A549 (cell line): ENCODE measurements at regions not wholly inside any gene's neighbourhood (a gene's known extent, or its start where the extent isn't known, plus 50 kb on each side); places are given as distances from the start of the nearest gene placed in this dataset.

Experiments used
- ATAC-seq, 2 experiments: fragments of 200-7000 bp in 1 of 2; fragments of >200 bp in 1 of 2; cut with Nextera tagmentation in 1 of 2; cut with Tn5 transposase in 1 of 2; 3 replicates each; pipeline versions ENCODE4 v1.8.0 to v1.9.1; 2018 to 2020; ENCODE audit warnings: mild to moderate bottlenecking in 1 of 2, moderate library complexity in 1 of 2
- CTCF ChIA-PET: fragments of 300-600 bp; sonication (Branson Sonifier 250); formaldehyde crosslinking; extraction: SDS; loops from one replicate; lab custom pipeline; 2021; ENCODE audit warnings: antibody characterized with exemption, inconsistent platforms; lab: Yijun Ruan, JAX
- POLR2A ChIA-PET: fragments of 350-600 bp; formaldehyde crosslinking; extraction: SDS; loops from one replicate; lab custom pipeline; 2021; ENCODE audit warnings: antibody characterized with exemption, inconsistent platforms; lab: Yijun Ruan, JAX
- DNase-seq, 2 experiments: peaks; one replicate each; pipeline versions ENCODE4 v3.0.0 to v3.0.0-alpha.2; 2011 to 2016; ENCODE audit warnings: low read depth in 1 of 2, low spot score in 1 of 2
- FAIRE-seq: peaks from 2 replicates; lab custom pipeline; 2011; peaks lifted over from hg19 to GRCh38; lab: Jason Lieb, UNC
- H3K27ac ChIP-seq, 2 experiments: fragments of >200 bp; sonication (Bioruptor Twin); formaldehyde crosslinking; 3 replicates each; pipeline ENCODE4 v1.5.1; 2016 to 2017
- H3K4me1 ChIP-seq: fragments of >200 bp; sonication (Bioruptor Twin); formaldehyde crosslinking; 3 replicates; pipeline ENCODE4 v1.6.1; 2016
- H3K4me2 ChIP-seq: fragments of >200 bp; sonication (Bioruptor Twin); formaldehyde crosslinking; 3 replicates; pipeline ENCODE4 v1.6.1; 2016
- H3K4me3 ChIP-seq: fragments of >200 bp; sonication (Bioruptor Twin); formaldehyde crosslinking; 3 replicates; pipeline ENCODE4 v1.5.1; 2016
- H3K9me3 ChIP-seq: fragments of >200 bp; sonication (Bioruptor Twin); formaldehyde crosslinking; 3 replicates; pipeline ENCODE4 v1.6.1; 2016
- ATOH8 ChIP-seq: fragments of 250-450 bp; sonication (Bioruptor Pico); IDR thresholded peaks from 2 replicates; pipeline ENCODE4 v1.5.0; 2020; ENCODE audit warnings: low read depth, mild to moderate bottlenecking, moderate library complexity
- CBX2 ChIP-seq: fragments of 200-600 bp; sonication (generic); IDR thresholded peaks from 2 replicates; pipeline ENCODE4 v1.6.1; 2016; ENCODE audit warnings: low read depth, mild to moderate bottlenecking, borderline replicate concordance
- CBX8 ChIP-seq: fragments of 200-600 bp; sonication (generic); IDR thresholded peaks from 2 replicates; pipeline ENCODE4 v1.6.1; 2016
- CHD4 ChIP-seq: fragments of 200-600 bp; sonication (generic); IDR thresholded peaks from 2 replicates; pipeline ENCODE4 v1.6.1; 2016; ENCODE audit warnings: antibody characterized with exemption, mild to moderate bottlenecking, borderline replicate concordance
- E2F6 ChIP-seq: IDR thresholded peaks from 2 replicates; pipeline ENCODE4 v1.6.1; 2012; ENCODE audit warnings: low read depth, borderline replicate concordance
- EHF ChIP-seq: fragments of 250-450 bp; sonication (Bioruptor Pico); IDR thresholded peaks from 2 replicates; pipeline ENCODE4 v1.5.0; 2020; ENCODE audit warnings: mild to moderate bottlenecking
- ELK1 ChIP-seq: fragments of 150-350 bp; IDR thresholded peaks from 2 replicates; pipeline ENCODE4 v1.6.1; 2014; ENCODE audit warnings: low read depth, mild to moderate bottlenecking, low read length
- EP300 ChIP-seq, 2 experiments: fragments of >200 bp; sonication (Bioruptor Twin); formaldehyde crosslinking; IDR thresholded peaks; 2 replicates in 1 of 2; 3 replicates in 1 of 2; pipeline ENCODE4 v1.6.1; 2016 to 2017
- ESRRA ChIP-seq: fragments of 150-350 bp; IDR thresholded peaks from 2 replicates; pipeline ENCODE4 v1.6.1; 2014; ENCODE audit warnings: mild to moderate bottlenecking, low read length, borderline replicate concordance
- FOSB ChIP-seq: fragments of 250-450 bp; sonication (Bioruptor Pico); IDR thresholded peaks from 2 replicates; pipeline ENCODE4 v1.5.0; 2020; ENCODE audit warnings: mild to moderate bottlenecking, moderate library complexity
- FOSL2 ChIP-seq, 2 experiments: fragments of 450-650 bp in 1 of 2; fragments of >200 bp in 1 of 2; sonication (Bioruptor Twin) in 1 of 2; formaldehyde crosslinking; IDR thresholded peaks; 2 replicates each; pipeline versions ENCODE4 v1.5.0 to v1.6.1; 2016 to 2020; ENCODE audit warnings: mild to moderate bottlenecking in 1 of 2, moderate library complexity in 1 of 2
- FOXS1 ChIP-seq: fragments of 250-450 bp; sonication (Bioruptor Pico); IDR thresholded peaks from 2 replicates; pipeline ENCODE4 v1.5.0; 2020; ENCODE audit warnings: mild to moderate bottlenecking, moderate library complexity
- HES2 ChIP-seq: fragments of >200 bp; sonication (Bioruptor Twin); formaldehyde crosslinking; IDR thresholded peaks from 2 replicates; pipeline ENCODE4 v1.6.1; 2016
- HEYL ChIP-seq: fragments of 250-450 bp; sonication (Bioruptor Pico); IDR thresholded peaks from 2 replicates; pipeline ENCODE4 v1.8.0; 2021; ENCODE audit warnings: mild to moderate bottlenecking, moderate library complexity
- MAFK ChIP-seq: fragments of 450-650 bp; IDR thresholded peaks from 2 replicates; pipeline ENCODE4 v1.6.1; 2014; ENCODE audit not compliant: partially characterized antibody
- MAZ ChIP-seq: fragments of 150-350 bp; IDR thresholded peaks from 2 replicates; pipeline ENCODE4 v1.6.1; 2014; ENCODE audit warnings: antibody characterized with exemption, low read depth, low read length, borderline replicate concordance
- NFE2L2 ChIP-seq: fragments of 150-350 bp; conservative IDR thresholded peaks from 2 replicates; pipeline ENCODE4 v1.6.1; 2014; ENCODE audit warnings: low read length
- NPAS2 ChIP-seq: fragments of 250-450 bp; sonication (Bioruptor Pico); IDR thresholded peaks from 2 replicates; pipeline ENCODE4 v1.8.0; 2022; ENCODE audit warnings: mild to moderate bottlenecking, moderate library complexity, borderline replicate concordance
- PBX3 ChIP-seq: IDR thresholded peaks from 2 replicates; pipeline ENCODE4 v1.6.1; 2012
- PHF8 ChIP-seq: fragments of 200-600 bp; sonication (generic); IDR thresholded peaks from 2 replicates; pipeline ENCODE4 v1.6.1; 2016; ENCODE audit warnings: low read depth, mild to moderate bottlenecking, antibody characterized with exemption, moderate library complexity, borderline replicate concordance
- POLR2A ChIP-seq: IDR thresholded peaks from 2 replicates; pipeline ENCODE4 v1.6.1; 2012; ENCODE audit warnings: mild to moderate bottlenecking, low read length
- POLR2AphosphoS2 ChIP-seq: conservative IDR thresholded peaks from 2 replicates; pipeline ENCODE4 v1.6.1; 2012; ENCODE audit warnings: low read length, improper control_type of control experiment, inconsistent platforms
- RARB ChIP-seq: fragments of 250-450 bp; sonication (Bioruptor Pico); IDR thresholded peaks from 2 replicates; pipeline ENCODE4 v1.8.0; 2021; ENCODE audit warnings: mild to moderate bottlenecking, moderate library complexity
- RFX5 ChIP-seq: fragments of 450-650 bp; IDR thresholded peaks from 2 replicates; pipeline ENCODE4 v1.7.1; 2014; ENCODE audit warnings: antibody characterized with exemption, mild to moderate bottlenecking, moderate library complexity
- RNF2 ChIP-seq: fragments of 200-600 bp; sonication (generic); IDR thresholded peaks from 2 replicates; pipeline ENCODE4 v1.6.1; 2016; ENCODE audit warnings: low read depth, mild to moderate bottlenecking, antibody characterized with exemption, moderate library complexity, borderline replicate concordance
- TFCP2L1 ChIP-seq: fragments of 250-450 bp; sonication (Bioruptor Pico); IDR thresholded peaks from 2 replicates; pipeline ENCODE4 v1.5.0; 2021; ENCODE audit warnings: mild to moderate bottlenecking
- TP53 ChIP-seq: fragments of 250-450 bp; sonication (Bioruptor Pico); IDR thresholded peaks from 2 replicates; pipeline ENCODE4 v1.5.0; 2021; ENCODE audit warnings: mild to moderate bottlenecking, moderate library complexity
- ZC3H11A ChIP-seq: fragments of 450-650 bp; IDR thresholded peaks from 2 replicates; pipeline ENCODE4 v1.6.1; 2014; ENCODE audit warnings: antibody characterized with exemption, mild to moderate bottlenecking
- ZFP36 ChIP-seq: fragments of 450-650 bp; IDR thresholded peaks from 2 replicates; pipeline ENCODE4 v1.6.1; 2014; ENCODE audit warnings: borderline replicate concordance; ENCODE audit not compliant: partially characterized antibody
- WGBS: methylation state at CpG from one replicate; pipeline ENCODE4 v1.1.6; 2017; ENCODE audit errors: missing lambda C conversion rate; 5-methylcytosine and 5-hydroxymethylcytosine counted together

- POLR2A ChIA-PET = no interaction called here
- Histone ChIP-seq H3K4me2 (no peak overlapping the region; the same call in 2 of the 3 replicates), H3K4me1 (no peaks in the 10 kb centered on the region; the same call in 2 of the 3 replicates), H3K4me3 (no peak overlapping the region), H3K9me3 (no peaks in the 10 kb centered on the region), H3K27ac (no peak overlapping the region)
- ATAC-seq (no peak), FAIRE-seq (no peak), DNase-seq (no peak)
- CTCF ChIA-PET = no interaction called here
- WGBS = 63% methylated on average over 6 of the region's 6 CpGs
- TF ChIP-seq CHD4 (no peak), ESRRA (no peak), NFE2L2 (no peak), ZFP36 (no peak), FOSB (CRISPR knock-in tag) (no peak), FOSL2 (IDR thresholded peaks at IDR 0.05) (no peak), FOSL2 (CRISPR knock-in tag; IDR thresholded peaks at IDR 0.05) (no peak), CBX8 (no peak), RFX5 (no peak), RNF2 (no peak), FOXS1 (CRISPR knock-in tag) (no peak), MAZ (no peak)
Observed at GRCh38 chr18:73714466-73714865, 433.2 kb downstream of the FBXO15 start.

- Histone ChIP-seq H3K27ac (no peak overlapping the region), H3K4me1 (0 out of 3 replicates have a peak, but pooled peaks cover 4% of the 10 kb centered on the region), H3K9me3 (no peaks in the 10 kb centered on the region)
- WGBS = 57% methylated on average over 2 of the region's 2 CpGs
- POLR2A ChIA-PET = no interaction called here
- DNase-seq = no peak
- CTCF ChIA-PET = no interaction called here
- TF ChIP-seq RARB (no peak), ELK1 (no peak), TP53 (CRISPR knock-in tag) (no peak)
- TF ChIP-seq, all 56 proteins: peak for 0
- Histone ChIP-seq H3K4me2 (no peak overlapping the region), H3K4me3 (no peak overlapping the region)
- FAIRE-seq (no peak), ATAC-seq (no peak)
Observed at GRCh38 chr18:73711256-73711655, 436.4 kb downstream of the FBXO15 start.

- Histone ChIP-seq H3K4me1 (0 out of 3 replicates have a peak, but pooled peaks cover 4% of the 10 kb centered on the region), H3K4me3 (no peak overlapping the region), H3K27ac (no peak overlapping the region), H3K9me3 (no peaks in the 10 kb centered on the region), H3K4me2 (no peak overlapping the region)
- 86% methylated on average over 5 of the region's 5 CpGs for WGBS
- CTCF ChIA-PET = no interaction called here
- TF ChIP-seq PBX3 = no peak
- TF ChIP-seq E2F6 = no peak
- no peak for TF ChIP-seq NPAS2
- TF ChIP-seq POLR2A = no peak
- TF ChIP-seq HEYL (CRISPR knock-in tag) = no peak
- no peak for TF ChIP-seq EHF (CRISPR knock-in tag)
- TF ChIP-seq EP300 (IDR thresholded peaks at IDR 0.05) = no peak
- TF ChIP-seq CBX2 = no peak
- TF ChIP-seq ESRRA = no peak
- no peak for TF ChIP-seq CBX8
- no peak for TF ChIP-seq POLR2AphosphoS2
- no peak for TF ChIP-seq ZC3H11A
- TF ChIP-seq TFCP2L1 (CRISPR knock-in tag) = no peak
- no peak for TF ChIP-seq MAFK
- TF ChIP-seq ZFP36 = no peak
- TF ChIP-seq HES2 = no peak
- no peak for TF ChIP-seq PHF8
- no peak for TF ChIP-seq ATOH8 (CRISPR knock-in tag)
- TF ChIP-seq FOSB (CRISPR knock-in tag) = no peak
- DNase-seq (no peak), FAIRE-seq (no peak), ATAC-seq (no peak)
- POLR2A ChIA-PET = no interaction called here
Observed at GRCh38 chr18:73708591-73708990, 439.0 kb downstream of the FBXO15 start.
